Epithelial cell of proximal tubule (primary cell): ENCODE measurements at regions not wholly inside any gene's neighbourhood (a gene's known extent, or its start where the extent isn't known, plus 50 kb on each side); places are given as distances from the start of the nearest gene placed in this dataset.
A peak's percentile ranks its signal among the peaks of the same experiment; 100 is the strongest.

ENCODE experiments used
- DNase-seq: peaks from one replicate; pipeline ENCODE4 v3.0.0-alpha.2; 2011; ENCODE audit warnings: low read depth
- H3K4me3 ChIP-seq: 2 replicates; pipeline ENCODE4 v1.5.1; 2011; ENCODE audit warnings: low read depth, mild to moderate bottlenecking, low read length
- TF ChIP-seq, protein P1 (sequence below): conservative IDR thresholded peaks from 2 replicates; pipeline ENCODE4 v1.5.1; 2012; ENCODE audit warnings: low read depth, mild to moderate bottlenecking, low read length

DNA sequence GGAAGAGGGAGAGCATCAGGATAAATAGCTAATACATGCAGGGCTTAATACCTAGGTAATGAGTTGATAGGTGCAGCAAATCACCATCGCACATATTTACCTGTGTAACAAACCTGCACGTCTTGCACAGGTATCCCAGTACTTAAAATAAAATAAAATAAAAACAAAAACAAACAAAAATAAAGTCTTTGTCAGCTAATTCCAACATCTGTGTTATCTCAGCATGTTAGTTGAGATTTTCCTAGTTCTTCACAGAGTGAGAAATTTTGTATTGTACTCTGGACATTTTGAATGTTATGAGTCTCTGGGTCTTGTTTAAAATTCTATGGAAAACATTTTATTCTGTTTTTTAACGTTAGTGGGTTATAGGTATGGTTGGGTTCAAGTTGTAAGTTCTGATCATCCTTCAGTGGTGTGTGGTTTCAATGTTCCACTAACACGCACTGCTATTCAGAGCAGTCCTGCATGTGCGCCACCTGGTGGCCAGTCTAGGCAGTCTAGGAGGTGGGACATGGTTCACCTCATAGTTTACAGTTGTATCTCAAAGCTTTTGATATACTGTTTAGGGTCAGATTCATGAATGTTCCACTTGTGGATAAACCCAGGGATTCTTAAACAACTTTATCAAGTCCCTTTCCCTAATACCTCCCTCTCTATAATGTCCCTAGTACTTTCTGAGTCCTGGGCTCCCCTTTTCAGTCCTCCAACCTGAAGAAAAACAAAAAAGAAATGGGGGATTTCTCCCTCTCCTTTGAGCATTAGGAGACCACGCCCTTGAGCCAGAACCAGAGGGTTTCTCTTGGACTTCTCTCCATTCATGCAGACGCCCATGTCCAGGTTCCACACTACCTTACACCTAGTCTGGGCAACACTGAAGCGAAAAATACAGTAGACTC is 213.4 kb upstream of the GATA6 start:
- TF ChIP-seq, protein P1, sequence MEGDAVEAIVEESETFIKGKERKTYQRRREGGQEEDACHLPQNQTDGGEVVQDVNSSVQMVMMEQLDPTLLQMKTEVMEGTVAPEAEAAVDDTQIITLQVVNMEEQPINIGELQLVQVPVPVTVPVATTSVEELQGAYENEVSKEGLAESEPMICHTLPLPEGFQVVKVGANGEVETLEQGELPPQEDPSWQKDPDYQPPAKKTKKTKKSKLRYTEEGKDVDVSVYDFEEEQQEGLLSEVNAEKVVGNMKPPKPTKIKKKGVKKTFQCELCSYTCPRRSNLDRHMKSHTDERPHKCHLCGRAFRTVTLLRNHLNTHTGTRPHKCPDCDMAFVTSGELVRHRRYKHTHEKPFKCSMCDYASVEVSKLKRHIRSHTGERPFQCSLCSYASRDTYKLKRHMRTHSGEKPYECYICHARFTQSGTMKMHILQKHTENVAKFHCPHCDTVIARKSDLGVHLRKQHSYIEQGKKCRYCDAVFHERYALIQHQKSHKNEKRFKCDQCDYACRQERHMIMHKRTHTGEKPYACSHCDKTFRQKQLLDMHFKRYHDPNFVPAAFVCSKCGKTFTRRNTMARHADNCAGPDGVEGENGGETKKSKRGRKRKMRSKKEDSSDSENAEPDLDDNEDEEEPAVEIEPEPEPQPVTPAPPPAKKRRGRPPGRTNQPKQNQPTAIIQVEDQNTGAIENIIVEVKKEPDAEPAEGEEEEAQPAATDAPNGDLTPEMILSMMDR = peak; percentile 99
- H3K4me3 ChIP-seq = no peak overlapping the region
- DNase-seq = peak; percentile 1

DNA sequence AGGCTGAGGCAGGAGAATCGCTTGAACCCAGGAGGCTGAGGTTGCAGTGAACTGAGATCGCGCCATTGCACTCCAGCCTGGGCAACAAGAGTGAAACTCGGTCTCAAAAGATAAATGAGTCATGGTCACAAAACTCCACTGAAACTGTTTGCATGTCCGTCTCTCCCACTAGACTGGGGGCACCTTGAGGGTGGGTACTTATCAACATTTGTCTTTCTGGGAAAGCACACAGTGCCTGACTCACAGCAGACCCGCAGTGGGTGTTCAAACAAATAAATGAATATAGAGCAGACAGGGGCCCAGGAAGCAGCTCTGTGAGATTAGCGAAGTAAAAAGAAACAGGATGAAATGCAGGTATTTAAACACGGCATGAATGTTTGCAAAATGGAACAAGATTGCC is 211.1 kb upstream of the GATA6 start:
- DNase-seq = no peak
- no peak overlapping the region for H3K4me3 ChIP-seq
- TF ChIP-seq, protein P1 = no peak

DNA sequence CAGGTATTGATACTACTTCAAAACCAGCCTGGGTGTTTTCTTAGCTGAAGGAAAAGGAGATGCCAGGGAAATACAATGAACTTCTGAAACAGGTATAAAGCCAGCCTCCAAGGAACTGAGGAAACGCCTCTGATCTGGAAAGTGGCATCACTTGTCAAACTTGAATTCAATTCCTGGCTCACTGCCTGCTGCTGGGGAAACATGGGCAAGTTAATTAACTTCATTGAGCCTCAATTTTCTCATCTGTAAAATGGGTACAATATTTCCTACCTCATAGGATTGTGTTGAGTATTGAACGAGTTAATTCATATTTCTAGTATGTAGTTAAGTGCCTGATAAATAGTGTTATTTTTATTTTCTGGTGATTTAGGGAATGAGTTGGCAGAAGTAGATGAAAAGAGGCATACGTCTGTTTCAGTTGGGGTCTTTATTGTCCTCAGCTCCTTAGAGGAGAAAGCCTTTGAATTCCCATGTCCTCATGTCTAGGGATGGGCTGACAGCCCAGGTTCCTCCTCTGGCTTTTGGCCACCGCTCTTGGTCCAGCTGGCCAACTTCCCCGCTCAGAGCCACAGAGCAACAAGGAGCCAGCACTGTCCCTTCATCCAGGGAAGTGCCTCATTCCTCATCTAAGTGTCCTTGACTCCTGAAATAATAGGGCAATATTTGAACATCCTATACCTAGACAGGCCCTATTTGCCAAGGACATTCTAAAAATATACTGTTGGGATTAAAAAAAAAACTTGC is 210.5 kb upstream of the GATA6 start:
- TF ChIP-seq, protein P1 = no peak
- DNase-seq = no peak
- no peak overlapping the region for H3K4me3 ChIP-seq

DNA sequence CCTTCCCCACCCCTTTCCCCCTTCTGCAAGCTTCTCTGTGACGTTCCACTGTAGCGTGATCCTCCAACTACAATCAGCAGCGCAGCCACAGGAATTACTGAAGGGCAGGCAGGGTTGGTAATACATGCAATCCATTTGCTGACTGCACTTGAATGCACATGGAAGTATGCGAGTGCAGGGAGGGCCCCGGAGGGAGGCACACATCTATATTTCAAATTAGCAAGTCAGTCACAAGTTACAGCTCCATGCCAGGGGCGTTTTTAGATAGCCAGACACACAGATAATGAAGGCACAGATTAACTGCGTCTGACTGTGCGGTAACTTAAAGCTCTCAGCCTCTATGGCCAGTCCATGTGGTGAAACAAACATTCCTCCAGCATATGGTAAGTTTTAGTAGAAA is 209.2 kb upstream of the GATA6 start:
- DNase-seq = no peak
- TF ChIP-seq, protein P1 = no peak
- no peak overlapping the region for H3K4me3 ChIP-seq

DNA sequence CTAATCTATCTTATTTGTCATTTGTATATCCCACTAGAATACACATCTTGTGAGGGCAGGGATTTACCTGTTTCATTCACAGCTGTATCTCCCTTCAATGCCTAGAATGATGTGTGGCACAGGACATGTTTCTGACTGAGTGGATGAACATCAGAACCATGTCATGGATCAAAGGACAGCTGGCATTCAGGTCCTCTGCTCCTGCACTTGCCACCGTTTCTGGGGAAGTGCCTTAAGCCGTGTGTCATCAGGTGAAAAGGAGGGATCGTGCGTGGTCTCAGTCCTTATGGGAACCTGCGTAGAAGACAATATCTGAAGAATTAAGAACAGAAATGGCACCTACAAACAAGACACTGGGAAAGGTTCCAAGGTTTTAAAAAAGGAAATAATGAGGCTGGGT is 206.1 kb upstream of the GATA6 start:
- H3K4me3 ChIP-seq = no peak overlapping the region
- DNase-seq = no peak
- TF ChIP-seq, protein P1 = no peak

DNA sequence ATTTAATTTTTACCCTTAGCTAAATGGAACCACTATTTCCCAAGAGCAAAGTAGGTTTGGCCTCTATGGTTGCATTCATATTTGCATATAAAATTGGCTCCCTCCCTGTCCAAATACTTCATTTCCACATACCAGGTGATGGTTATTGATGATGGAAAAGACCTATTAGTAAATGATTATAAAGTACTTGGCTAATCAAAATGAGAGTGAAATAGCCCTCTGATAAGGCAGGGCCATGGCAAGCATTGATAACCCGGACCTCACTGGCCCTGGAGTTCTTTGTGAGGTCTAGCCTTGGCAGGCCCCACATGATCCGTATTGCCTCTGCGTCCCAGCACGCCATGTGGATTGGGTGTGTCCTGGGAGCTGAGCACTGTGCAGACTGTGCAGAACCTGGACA is 201.1 kb upstream of the GATA6 start:
- no peak for DNase-seq
- no peak overlapping the region for H3K4me3 ChIP-seq
- TF ChIP-seq, protein P1 = no peak
